ENCODE measurements at regions not wholly inside any gene's neighbourhood (a gene's known extent, or its start where the extent isn't known, plus 50 kb on each side); places are given as distances from the start of the nearest gene placed in this dataset.

- Mint-ChIP-seq H3K27ac (no peak overlapping the region), H3K9me3 (peaks cover 4 to 19% (median 12%) of the 10 kb centered on the region in 11 donors), H3K4me1 (peaks cover 0 to 14% (median 7%) of the 10 kb centered on the region in 7 donors), H3K36me3 (peaks cover 2 to 10% (median 4%) of the 10 kb centered on the region in 5 donors), H3K27me3 (peaks cover 52 to 82% (median 64%) of the 10 kb centered on the region in 5 donors), H3K4me3 (no peak overlapping the region)
- Histone ChIP-seq H3K4me3 (ENCODE audit: low read length) (no peak overlapping the region), H3K4me1 (ENCODE audit: control insufficient read depth in 2 of 2, insufficient read depth in 2 of 2, low read length in 2 of 2) (no peaks in the 10 kb centered on the region), H3K27me3 (ENCODE audit: control insufficient read depth in 2 of 2, insufficient read depth in 2 of 2, low read length in 2 of 2) (no peaks in the 10 kb centered on the region), H3K36me3 (ENCODE audit: control insufficient read depth in 2 of 3, insufficient read depth in 3 of 3, low read length in 3 of 3) (no peaks in the 10 kb centered on the region), H3K27ac (ENCODE audit: low read depth, low read length) (no peak overlapping the region), H3K9me3 (ENCODE audit: control insufficient read depth in 2 of 3, low read length in 3 of 3) (no peaks in the 10 kb centered on the region)
- ATAC-seq (no peak), DNase-seq (no peak)
- CTCF ChIA-PET, result interaction anchor here (1.2 kb wide), 1 partner anchor 11 kb away, joined by 7 read pairs; no protein-coding TSS in a partner anchor
- intact Hi-C loops (cut with micrococcal nuclease), result no loop called here
- POLR2A ChIA-PET, result no interaction called here
Measured at GRCh38 chr15:57872281-57873030, 165.9 kb downstream of the POLR2M start.

GRCh38 chr15:57873564-57874209 lies 167.2 kb downstream of the POLR2M start:
- intact Hi-C loops (cut with micrococcal nuclease), result no loop called here
- POLR2A ChIA-PET, result no interaction called here

GRCh38 chr15:57875347-57875746 lies 168.8 kb downstream of the POLR2M start:
- Mint-ChIP-seq H3K27ac (no peak overlapping the region), H3K27me3 (peaks cover 26 to 69% (median 41%) of the 10 kb centered on the region in 5 donors), H3K4me3 (no peak overlapping the region), H3K9me3 (peaks cover 4 to 19% (median 12%) of the 10 kb centered on the region in 11 donors), H3K4me1 (no peaks in the 10 kb centered on the region), H3K36me3 (peaks cover 2 to 10% (median 4%) of the 10 kb centered on the region in 5 donors)
- no peaks in the 10 kb centered on the region for H3K4me1 ChIP-seq (ENCODE audit: control insufficient read depth in 2 of 2, insufficient read depth in 2 of 2, low read length in 2 of 2)
- no peaks in the 10 kb centered on the region for H3K9me3 ChIP-seq (ENCODE audit: control insufficient read depth in 2 of 3, low read length in 3 of 3)
- H3K27me3 ChIP-seq (ENCODE audit: control insufficient read depth in 2 of 2, insufficient read depth in 2 of 2, low read length in 2 of 2), result no peaks in the 10 kb centered on the region
- ATAC-seq (no peak), DNase-seq (no peak)
- ChIA-PET POLR2A (no interaction called here), CTCF (interaction anchor here (0.7 kb wide), 1 partner anchor 349 kb away, joined by 3 read pairs; no protein-coding TSS in a partner anchor)
- intact Hi-C loops (cut with micrococcal nuclease), result no loop called here
- H3K27ac ChIP-seq (ENCODE audit: low read depth, low read length), result no peak overlapping the region
- no peak overlapping the region for H3K4me3 ChIP-seq (ENCODE audit: low read length)
- no peaks in the 10 kb centered on the region for H3K36me3 ChIP-seq (ENCODE audit: control insufficient read depth in 2 of 3, insufficient read depth in 3 of 3, low read length in 3 of 3)

More at GRCh38 chr15:57873564-57874209, 167.2 kb downstream of the POLR2M start:
- no peaks in the 10 kb centered on the region for H3K9me3 ChIP-seq (ENCODE audit: control insufficient read depth in 2 of 3, low read length in 3 of 3)
- H3K9me3 Mint-ChIP-seq, result peaks cover 4 to 19% (median 12%) of the 10 kb centered on the region in 11 donors
- H3K4me1 Mint-ChIP-seq, result peaks cover 0 to 2% (median 0%) of the 10 kb centered on the region in 7 donors
- peaks cover 41 to 82% (median 56%) of the 10 kb centered on the region in 5 donors for H3K27me3 Mint-ChIP-seq
- H3K36me3 Mint-ChIP-seq, result peaks cover 2 to 10% (median 4%) of the 10 kb centered on the region in 5 donors
- DNase-seq (no peak), ATAC-seq (no peak)
- H3K27me3 ChIP-seq (ENCODE audit: control insufficient read depth in 2 of 2, insufficient read depth in 2 of 2, low read length in 2 of 2), result no peaks in the 10 kb centered on the region
- H3K4me3 Mint-ChIP-seq, result no peak overlapping the region
- no peak overlapping the region for H3K27ac ChIP-seq (ENCODE audit: low read depth, low read length)
- no peak overlapping the region for H3K27ac Mint-ChIP-seq
- CTCF ChIA-PET, result no interaction called here
- H3K36me3 ChIP-seq (ENCODE audit: control insufficient read depth in 2 of 3, insufficient read depth in 3 of 3, low read length in 3 of 3), result no peaks in the 10 kb centered on the region
- no peaks in the 10 kb centered on the region for H3K4me1 ChIP-seq (ENCODE audit: control insufficient read depth in 2 of 2, insufficient read depth in 2 of 2, low read length in 2 of 2)
- H3K4me3 ChIP-seq (ENCODE audit: low read length), result no peak overlapping the region

GRCh38 chr15:57878573-57878972 lies 172.1 kb downstream of the POLR2M start:
- ChIA-PET CTCF (no interaction called here), POLR2A (no interaction called here)
- H3K9me3 ChIP-seq (ENCODE audit: control insufficient read depth in 2 of 3, low read length in 3 of 3), result no peaks in the 10 kb centered on the region
- Mint-ChIP-seq H3K36me3 (peaks cover 2 to 10% (median 4%) of the 10 kb centered on the region in 5 donors), H3K27ac (no peak overlapping the region), H3K4me1 (no peaks in the 10 kb centered on the region), H3K9me3 (peaks cover 4 to 19% (median 12%) of the 10 kb centered on the region in 11 donors), H3K27me3 (peaks cover 6 to 43% (median 19%) of the 10 kb centered on the region in 5 donors), H3K4me3 (no peak overlapping the region)
- no peak overlapping the region for H3K4me3 ChIP-seq (ENCODE audit: low read length)
- no peaks in the 10 kb centered on the region for H3K4me1 ChIP-seq (ENCODE audit: control insufficient read depth in 2 of 2, insufficient read depth in 2 of 2, low read length in 2 of 2)
- DNase-seq (no peak), ATAC-seq (no peak)
- no peak overlapping the region for H3K27ac ChIP-seq (ENCODE audit: low read depth, low read length)
- H3K36me3 ChIP-seq (ENCODE audit: control insufficient read depth in 2 of 3, insufficient read depth in 3 of 3, low read length in 3 of 3), result no peaks in the 10 kb centered on the region
- intact Hi-C loops (cut with micrococcal nuclease), result no loop called here
- no peaks in the 10 kb centered on the region for H3K27me3 ChIP-seq (ENCODE audit: control insufficient read depth in 2 of 2, insufficient read depth in 2 of 2, low read length in 2 of 2)

GRCh38 chr15:57881361-57881760 lies 174.8 kb downstream of the POLR2M start:
- DNase-seq (no peak), ATAC-seq (no peak)
- Histone ChIP-seq H3K27me3 (ENCODE audit: control insufficient read depth in 2 of 2, insufficient read depth in 2 of 2, low read length in 2 of 2) (no peaks in the 10 kb centered on the region), H3K27ac (ENCODE audit: low read depth, low read length) (no peak overlapping the region), H3K4me3 (ENCODE audit: low read length) (no peak overlapping the region), H3K9me3 (ENCODE audit: control insufficient read depth in 2 of 3, low read length in 3 of 3) (no peaks in the 10 kb centered on the region), H3K4me1 (ENCODE audit: control insufficient read depth in 2 of 2, insufficient read depth in 2 of 2, low read length in 2 of 2) (no peaks in the 10 kb centered on the region), H3K36me3 (ENCODE audit: control insufficient read depth in 2 of 3, insufficient read depth in 3 of 3, low read length in 3 of 3) (no peaks in the 10 kb centered on the region)
- ChIA-PET POLR2A (no interaction called here), CTCF (interaction anchor here (1.0 kb wide), 1 partner anchor 11 kb away, joined by 3 read pairs; no protein-coding TSS in a partner anchor)
- H3K9me3 Mint-ChIP-seq, result peaks cover 0 to 2% (median 0%) of the 10 kb centered on the region in 11 donors
- no peak overlapping the region for H3K4me3 Mint-ChIP-seq
- intact Hi-C loops (cut with micrococcal nuclease), result no loop called here
- no peaks in the 10 kb centered on the region for H3K36me3 Mint-ChIP-seq
- H3K27me3 Mint-ChIP-seq, result peaks cover 12 to 26% (median 24%) of the 10 kb centered on the region in 5 donors
- H3K27ac Mint-ChIP-seq, result no peak overlapping the region
- H3K4me1 Mint-ChIP-seq, result no peaks in the 10 kb centered on the region

GRCh38 chr15:57881972-57882371 lies 175.5 kb downstream of the POLR2M start:
- Histone ChIP-seq H3K27me3 (ENCODE audit: control insufficient read depth in 2 of 2, insufficient read depth in 2 of 2, low read length in 2 of 2) (no peaks in the 10 kb centered on the region), H3K4me1 (ENCODE audit: control insufficient read depth in 2 of 2, insufficient read depth in 2 of 2, low read length in 2 of 2) (no peaks in the 10 kb centered on the region), H3K36me3 (ENCODE audit: control insufficient read depth in 2 of 3, insufficient read depth in 3 of 3, low read length in 3 of 3) (no peaks in the 10 kb centered on the region), H3K4me3 (ENCODE audit: low read length) (no peak overlapping the region), H3K9me3 (ENCODE audit: control insufficient read depth in 2 of 3, low read length in 3 of 3) (no peaks in the 10 kb centered on the region), H3K27ac (ENCODE audit: low read depth, low read length) (no peak overlapping the region)
- intact Hi-C loops (cut with micrococcal nuclease), result no loop called here
- Mint-ChIP-seq H3K36me3 (no peaks in the 10 kb centered on the region), H3K9me3 (no peaks in the 10 kb centered on the region), H3K27me3 (peaks cover 12 to 30% (median 22%) of the 10 kb centered on the region in 5 donors), H3K4me3 (no peak overlapping the region), H3K4me1 (no peaks in the 10 kb centered on the region), H3K27ac (no peak overlapping the region)
- no peak for ATAC-seq
- POLR2A ChIA-PET, result no interaction called here
- CTCF ChIA-PET, result interaction anchor here (1.0 kb wide), 1 partner anchor 12 kb away, joined by 3 read pairs; no protein-coding TSS in a partner anchor
- DNase-seq, result no peak

Data from naive thymus-derived CD4-positive, alpha-beta T cell (primary cell).